HG03064 (cell line): ENCODE measurements at regions not wholly inside any gene's neighbourhood (a gene's known extent, or its start where the extent isn't known, plus 50 kb on each side); places are given as distances from the start of the nearest gene placed in this dataset.
"Not testable (repeated sequence)": the region's sequence is repeated elsewhere in the genome, so short reads cannot be mapped to it uniquely, and the experiment has no call there.

Experiments used
- ATAC-seq: cut with Tn5 transposase; IDR thresholded peaks from one replicate; pipeline ENCODE4 v1.9.1; 2021; ENCODE audit warnings: low read depth; ENCODE audit not compliant: unreplicated experiment

DNA sequence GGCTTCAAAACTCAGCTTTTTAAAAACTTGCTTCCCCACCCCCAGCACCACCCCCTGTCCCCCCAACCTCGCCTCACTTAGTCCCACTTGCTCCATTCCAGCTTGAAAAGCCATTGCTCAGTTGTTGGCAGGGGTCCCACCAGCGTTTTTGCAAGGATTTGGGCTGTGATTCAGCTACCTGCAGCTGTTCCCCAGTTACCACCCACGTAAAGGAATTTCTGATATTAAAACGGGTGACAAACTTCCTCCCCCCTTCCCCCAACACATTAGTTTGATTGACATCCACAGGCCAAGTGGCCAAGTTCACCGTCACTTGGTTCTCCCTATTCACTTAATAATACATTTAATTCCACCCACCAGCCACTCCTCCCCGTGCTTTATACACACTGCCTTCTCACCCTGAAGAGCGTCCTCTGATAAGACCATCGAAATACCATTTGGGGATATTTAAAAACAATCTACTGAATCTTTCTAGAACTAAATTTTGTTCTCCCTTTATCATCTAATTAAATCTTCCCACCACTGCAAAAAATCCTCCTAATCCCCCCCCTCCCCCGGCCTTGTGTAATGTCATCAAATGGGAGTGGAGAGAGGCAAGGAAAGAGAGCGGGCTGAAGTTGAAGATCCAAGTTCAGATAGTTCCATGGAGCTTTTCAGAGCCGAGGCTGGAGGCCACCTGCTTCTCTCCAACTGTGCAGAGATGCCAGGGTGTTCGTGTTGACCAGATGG is 55.1 kb downstream of the SOX9 start:
- ATAC-seq = no peak

DNA sequence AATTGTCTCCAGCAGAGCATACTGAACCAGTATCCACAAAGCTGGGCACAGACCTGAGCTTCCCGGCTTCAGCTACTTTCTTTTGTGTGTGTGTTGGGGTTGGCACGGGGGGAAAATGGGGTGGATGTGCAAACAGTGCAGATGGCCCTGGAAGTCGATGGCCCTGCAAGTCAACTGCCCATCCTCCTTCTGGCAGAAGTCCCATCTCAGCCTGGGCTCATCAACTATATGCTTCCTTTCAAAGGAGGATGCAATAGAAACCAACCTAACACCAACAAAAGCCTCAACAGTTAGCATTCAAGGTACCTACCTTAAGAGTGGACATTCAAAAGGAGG is 55.7 kb downstream of the SOX9 start:
- no peak for ATAC-seq

DNA sequence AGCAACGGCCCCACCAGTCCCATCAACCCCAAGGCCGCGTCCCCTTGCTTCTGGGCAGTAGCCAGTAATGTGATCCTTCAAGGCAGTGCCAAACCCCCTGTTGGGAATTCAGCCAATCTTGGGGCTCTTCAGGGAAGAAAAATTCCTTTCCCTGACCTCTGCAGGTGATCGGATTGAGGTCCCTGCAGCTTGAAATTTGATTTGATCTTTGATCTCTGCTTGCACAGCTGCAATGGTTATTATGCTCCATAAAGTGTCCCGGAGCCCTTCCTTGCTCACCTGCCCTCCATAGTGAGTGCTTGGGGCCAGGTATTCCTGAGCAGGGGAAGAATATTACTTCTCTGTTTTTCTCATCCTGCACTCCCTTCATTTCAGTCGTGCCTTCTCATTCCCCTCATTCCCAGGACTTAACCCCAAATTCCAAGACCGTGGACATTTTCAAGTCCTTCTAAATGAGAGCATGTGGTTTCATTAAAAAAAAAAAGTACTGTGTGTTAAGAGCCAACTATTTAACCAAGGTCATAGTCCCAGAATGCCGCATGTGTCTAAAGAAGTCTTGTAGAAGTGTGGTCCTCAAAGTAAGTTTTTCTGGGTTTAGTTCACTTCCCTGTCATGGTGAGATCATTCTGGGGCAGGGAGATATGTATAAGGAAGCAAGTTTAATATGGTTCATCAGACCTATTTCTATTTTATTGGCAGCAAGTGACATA is 56.3 kb downstream of the SOX9 start:
- ATAC-seq = no peak

DNA sequence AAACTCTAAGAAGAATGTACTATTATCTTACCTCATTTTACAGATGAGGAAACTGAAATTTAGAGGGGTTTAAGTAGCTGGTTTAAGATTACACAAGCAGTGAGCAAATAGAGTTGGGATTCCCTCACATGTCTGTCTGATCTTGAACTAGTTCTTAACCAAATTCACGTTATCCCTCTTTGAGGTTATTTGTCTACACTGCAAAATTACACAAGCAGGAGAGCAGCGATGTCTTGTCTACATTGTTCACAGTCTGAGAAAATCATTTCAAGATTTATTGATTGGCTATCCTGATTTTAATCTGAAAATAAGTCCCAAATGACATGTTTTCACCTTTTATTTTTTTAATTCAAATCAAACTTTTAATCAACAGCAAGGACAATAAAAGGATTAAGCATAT is 56.9 kb downstream of the SOX9 start:
- no peak for ATAC-seq

DNA sequence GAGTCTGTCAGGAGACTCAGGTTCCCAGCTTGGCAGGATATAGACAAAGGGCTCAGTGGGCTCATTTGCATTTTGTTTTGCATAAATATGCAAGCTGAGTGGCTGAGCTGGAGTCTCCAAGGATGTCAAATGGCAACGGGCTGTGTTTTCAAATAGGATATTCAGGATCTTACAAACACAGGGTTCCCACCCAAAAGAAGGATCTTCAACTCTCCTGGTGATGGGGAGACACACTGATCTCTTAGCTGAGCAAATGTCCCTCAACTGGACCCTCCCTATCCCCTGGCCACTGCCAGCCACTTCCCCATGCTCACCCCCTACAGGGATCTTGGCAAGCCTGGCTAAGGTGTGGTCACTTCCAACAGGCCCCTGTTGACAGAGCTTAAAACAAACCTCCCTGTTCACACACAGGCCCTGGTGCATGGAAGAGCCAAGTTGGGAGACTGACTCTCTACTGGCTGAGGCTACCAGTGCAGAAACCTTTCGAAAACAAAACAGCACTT is 61.6 kb downstream of the SOX9 start:
- ATAC-seq = no peak

DNA sequence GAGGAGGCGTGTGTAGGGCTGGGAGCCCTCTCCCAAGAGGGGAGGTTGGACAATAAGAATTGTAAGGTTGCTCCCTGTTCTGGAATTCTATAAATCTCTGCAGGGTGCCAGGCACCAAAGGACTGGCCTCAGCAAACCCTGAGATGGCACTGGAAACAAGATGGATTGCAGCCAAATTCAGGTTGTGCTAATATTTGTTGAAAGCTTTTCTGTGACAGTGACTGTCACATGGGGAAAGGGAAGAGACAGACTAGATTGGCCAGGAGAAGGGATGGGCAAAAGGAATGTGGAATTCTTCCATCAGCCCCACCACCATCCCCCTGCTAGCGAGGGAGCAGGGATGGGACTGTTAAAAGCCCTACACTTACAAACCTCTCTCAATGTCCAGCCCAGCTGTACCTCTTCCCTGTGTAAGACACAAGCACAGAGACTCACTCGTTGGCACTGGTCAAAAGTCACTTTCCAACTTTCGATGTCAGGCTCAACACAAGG is 62.4 kb downstream of the SOX9 start:
- ATAC-seq = no peak

DNA sequence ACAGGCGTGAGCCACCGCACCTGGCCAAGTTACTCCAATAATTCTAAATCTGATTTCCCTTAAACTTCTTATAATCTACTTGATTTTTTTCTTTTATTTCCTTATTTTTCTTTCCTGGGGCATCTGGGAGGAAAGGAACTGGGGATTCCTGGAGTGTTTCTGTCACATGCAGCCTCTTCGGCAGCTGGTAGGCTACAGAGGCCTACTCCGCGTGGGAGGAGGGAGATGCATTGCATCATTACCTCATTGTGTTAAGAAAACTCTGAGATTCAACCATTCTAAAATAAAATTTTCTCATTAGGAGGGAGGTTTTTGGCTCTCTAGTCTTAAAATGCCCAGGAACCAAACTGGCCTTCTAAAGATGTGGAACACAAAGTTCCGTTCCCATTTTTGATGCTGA is 64.0 kb downstream of the SOX9 start:
- no peak for ATAC-seq

DNA sequence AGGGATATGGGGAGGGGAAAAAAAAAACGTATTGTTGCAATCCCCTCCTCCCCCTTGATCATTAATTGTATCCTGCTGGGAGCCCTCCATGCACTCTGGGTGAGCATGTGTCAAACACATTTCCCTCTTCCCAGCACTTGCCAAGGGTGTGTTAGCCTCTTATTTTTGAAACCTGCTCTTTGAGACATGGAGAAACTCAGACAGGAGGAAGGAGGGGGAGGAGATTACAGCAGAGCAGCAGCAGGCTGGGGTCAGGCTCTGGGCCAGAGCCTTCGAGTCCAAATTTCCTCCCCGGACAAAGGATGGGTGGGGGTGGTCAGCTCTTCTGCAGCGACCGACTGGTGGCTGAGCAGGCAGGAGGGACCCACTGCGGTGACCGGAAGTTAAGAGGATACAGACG is 64.7 kb downstream of the SOX9 start:
- ATAC-seq = no peak

DNA sequence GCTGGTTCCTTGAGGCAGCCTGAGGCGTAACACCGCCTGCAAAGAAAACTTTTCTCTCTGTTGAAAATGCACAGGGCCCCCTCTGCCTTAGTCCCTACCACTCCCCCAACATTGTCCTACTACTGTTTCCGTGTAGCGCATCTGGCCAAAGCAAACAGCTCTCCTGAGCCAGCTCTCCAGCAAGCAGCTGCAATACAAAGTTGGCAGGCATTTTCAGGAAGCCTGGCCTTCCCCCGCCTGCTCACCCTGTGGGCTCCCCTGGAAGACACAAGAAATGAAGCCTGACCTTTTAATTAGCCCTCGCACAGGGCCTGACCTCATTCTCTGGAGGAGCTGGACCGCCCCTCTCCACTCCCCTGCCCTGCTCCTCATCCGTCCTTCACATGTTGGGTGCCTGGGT is 66.7 kb downstream of the SOX9 start:
- ATAC-seq = no peak

DNA sequence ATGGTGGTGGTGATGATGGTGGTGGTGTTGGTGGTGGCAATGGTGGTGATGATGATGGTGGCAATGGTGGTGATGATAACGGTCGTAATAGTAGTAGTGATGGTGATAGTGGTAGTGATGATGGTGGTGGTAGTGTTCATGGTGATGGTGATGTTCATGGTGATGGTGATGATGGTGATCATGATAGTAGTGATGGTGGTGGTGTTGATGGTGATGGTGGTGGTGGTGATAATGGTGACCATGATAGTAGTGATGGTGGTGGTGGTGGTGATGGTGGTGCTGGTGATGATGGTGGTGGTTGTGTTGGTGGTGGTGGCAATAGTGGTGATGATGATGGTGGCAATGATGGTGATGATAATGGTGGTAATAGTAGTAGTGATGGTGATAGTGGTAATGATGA is 68.0 kb downstream of the SOX9 start:
- no peak for ATAC-seq

DNA sequence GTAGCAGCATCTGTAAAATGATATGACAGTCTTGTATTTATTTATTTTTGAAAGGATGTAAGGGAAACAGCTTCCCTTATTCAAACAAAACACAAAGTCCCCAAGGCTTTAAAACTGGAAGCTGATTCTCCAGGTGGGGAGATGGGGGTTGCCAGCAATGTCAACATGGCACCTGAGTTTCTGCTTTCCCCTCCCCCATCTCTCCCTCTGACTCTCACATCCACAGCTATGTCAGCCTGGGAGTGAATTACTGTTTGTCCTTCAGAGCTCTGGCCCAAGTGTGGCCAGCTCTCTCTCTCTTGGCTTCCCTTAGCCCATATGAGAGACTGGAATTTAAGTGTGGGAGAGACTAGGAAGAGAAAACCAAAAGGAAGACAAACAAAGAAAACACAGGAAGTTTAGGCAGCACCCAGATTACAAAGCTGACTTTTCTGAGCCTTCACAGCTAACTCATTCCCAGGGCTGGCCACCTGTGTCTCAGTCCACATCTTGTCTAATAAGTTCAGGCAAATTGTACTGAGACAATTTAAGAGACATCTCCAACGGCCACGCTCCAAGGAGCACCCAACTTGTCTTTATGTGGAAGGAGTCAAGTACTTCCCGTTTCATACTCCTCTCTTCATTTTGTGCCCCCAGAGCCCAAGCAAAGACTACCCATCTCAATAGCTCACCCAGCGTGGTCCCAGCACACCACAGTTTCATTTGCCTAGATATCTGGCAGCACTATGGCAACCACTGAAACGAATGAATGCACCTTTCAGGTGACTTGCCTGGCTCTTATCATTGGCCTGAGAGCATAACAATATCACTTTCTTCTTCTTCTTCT is 69.2 kb downstream of the SOX9 start:
- ATAC-seq = no peak

DNA sequence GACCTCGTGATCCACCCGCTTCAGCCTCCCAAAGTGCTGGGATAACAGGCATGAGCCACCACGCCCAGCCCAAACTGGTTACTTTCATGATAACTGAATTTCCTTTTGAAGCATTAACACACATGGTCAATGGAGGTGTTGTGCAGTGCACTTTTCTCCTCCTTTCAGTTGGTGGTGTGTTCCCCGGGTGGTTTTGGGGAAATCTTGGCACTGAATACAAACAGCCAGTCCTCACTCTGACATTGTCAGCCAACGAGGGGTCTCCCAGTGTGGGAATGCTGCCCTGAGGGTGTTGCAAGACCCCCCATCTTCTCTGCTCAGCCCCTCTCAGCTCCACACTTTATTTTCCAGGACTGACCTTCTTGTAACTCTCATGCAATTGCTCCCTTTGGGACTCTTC is 70.5 kb downstream of the SOX9 start:
- ATAC-seq = no peak

DNA sequence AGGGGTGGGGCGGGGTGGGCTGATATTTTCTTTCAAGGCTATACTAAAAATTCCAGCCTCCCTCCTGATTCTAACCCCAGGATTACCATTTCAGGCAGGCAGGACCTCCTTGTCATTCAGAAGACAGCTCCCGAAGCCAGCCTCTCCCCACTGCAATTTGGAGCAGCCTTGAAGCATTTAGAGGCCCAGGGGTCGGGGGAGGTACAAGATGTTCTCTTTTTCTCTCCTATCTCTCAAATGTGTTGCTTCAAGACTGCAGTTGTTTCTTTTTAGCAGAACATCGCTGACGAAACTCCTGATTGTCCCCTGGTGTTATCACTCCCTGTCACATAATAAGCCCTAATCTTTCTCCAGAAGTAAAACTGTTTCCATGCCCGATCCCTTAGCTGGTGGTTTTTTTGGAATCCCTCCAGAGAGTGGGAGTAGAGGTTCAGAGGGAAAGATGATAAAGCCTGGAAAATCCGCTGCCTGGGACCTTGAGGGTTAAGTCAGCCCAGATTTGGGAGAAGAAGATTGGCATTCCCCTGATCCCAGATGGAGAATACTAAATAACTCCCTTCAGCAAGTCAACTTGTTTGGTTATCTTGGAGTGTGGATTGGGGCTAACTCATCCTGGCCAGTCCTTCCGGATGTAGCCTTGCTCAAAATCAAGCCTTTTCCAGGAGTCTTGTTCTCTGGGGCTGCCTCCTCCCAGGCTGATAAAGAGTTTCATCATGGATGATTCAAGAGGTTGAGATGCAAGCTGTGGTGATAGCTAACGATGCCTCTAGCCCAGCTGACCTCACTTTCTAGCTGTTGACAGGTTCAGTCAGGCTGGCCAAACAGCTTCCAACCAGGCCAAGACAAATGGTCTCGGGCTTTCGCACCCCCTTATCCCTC is 71.3 kb downstream of the SOX9 start:
- no peak for ATAC-seq

DNA sequence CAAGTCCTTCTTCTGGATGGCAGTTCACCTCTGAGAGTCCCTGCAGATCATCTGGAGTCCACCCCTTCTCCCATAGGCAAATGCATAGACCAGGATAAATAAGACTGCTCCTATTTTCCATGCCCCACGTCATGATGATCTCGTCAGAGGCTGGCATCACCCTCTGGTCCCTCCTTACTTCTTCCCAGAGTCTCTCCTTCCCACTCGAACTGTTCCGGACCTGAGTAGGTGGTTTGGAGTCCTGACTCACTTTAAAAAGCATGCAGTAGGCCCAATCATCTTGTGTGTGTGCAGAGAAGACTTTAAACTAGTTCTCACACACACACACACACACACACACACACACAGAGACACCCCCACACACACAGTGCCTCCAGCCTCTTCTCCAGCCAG is 72.0 kb downstream of the SOX9 start:
- no peak for ATAC-seq

DNA sequence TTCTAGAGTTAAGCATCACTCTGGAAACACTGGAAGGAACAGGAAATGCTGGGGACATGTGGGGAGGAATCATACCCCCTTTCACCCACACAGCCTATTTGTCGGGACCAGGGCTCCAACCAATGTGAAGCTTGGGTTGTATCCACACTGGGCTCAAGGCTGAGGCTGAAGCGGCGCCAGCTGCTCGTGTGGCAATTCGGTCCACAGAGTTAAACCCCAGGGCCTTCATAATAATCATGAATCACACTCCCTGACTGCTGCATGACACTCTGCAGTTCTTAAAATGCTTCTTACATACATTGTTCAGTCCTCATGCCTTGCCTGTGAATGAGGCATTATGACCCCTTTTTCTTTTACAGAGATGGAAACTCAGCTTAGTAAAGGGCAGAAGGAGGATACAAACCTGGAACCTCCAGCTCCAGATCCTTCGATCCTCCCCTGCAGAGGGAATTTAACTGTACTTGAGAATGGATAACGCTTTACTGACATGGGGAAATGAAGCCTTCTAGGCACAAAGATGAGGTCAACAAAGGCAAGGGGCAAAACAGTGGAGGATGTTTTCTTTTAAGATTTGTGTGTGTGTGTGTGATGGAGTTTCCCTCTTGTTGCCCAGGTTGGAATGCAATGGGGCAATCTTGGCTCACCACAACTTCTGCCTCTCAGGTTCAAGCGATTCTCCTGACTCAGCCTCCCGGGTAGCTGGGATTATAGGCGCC is 72.7 kb downstream of the SOX9 start:
- ATAC-seq = no peak

DNA sequence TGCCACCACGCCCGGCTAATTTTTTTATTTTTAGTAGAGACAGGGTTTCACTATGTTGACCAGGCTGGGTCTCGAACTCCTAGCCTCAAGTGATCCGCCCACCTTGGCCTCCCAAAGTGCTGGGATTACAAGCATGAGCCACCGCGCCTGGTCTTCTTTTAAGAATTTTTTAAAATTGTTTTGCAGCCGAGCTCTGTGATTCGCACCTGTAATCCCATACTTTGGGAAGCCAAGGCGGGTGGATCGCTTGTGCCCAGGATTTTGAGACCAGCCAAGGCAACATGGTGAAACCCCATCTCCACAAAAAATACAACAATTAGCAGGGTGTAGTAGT is 73.3 kb downstream of the SOX9 start:
- not testable (repeated sequence) for ATAC-seq

DNA sequence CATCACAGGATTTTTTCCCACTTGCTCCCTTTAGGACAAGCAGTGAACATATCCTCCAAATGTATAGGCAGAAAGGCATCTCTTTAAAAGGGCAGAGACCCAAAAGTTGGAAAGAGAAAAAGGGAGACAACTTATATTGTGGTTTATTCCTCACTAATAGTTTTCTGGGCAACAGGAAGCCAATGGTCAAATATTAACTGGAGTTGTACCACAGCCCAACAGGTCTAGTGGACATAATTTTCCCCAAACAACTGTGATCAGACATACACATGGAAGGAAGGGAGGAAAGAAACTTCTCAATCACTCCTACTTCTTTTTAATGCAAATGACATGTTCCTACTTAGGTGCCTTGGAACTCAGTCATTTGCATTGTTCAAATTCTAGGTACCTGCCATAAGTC is 78.4 kb downstream of the SOX9 start:
- no peak for ATAC-seq

DNA sequence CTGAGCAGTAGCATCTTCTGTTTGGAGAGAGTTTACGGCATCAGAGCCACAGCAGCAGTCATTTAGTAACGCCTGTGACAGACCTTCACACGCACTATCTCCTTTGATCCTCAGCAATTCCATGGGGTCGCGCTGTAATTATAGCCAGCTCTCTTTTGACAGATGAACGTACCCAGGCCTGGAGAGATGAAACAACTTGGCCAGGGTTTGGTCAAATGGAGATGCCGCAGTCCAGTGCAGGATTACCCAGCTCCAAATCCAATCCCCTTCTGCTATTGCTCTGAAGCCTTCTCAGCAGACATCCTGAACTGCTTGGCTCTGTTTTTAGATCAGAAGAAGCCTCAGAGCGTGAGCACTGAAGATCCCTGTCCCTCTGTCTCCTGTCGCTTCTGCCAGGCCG is 83.9 kb downstream of the SOX9 start:
- no peak for ATAC-seq

DNA sequence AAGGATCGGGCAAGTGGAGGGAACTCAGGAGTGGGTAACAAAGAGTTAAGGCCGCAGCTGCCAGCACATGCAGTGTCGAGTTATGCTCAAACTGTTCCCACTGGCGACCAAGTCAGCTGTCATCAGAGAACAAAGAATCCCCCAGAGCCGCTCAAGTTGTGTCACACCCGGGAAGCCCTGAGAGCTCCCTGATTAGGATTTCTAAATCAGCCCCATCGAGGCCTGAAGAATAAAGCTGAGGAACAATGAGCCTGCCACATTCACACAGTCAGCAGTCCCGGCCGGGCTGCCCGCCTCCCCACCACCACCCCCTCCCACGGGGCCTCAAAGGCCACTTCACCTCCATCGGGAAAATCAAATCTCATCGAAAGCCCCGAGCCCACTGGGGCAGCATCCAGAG is 84.5 kb downstream of the SOX9 start:
- ATAC-seq = no peak

DNA sequence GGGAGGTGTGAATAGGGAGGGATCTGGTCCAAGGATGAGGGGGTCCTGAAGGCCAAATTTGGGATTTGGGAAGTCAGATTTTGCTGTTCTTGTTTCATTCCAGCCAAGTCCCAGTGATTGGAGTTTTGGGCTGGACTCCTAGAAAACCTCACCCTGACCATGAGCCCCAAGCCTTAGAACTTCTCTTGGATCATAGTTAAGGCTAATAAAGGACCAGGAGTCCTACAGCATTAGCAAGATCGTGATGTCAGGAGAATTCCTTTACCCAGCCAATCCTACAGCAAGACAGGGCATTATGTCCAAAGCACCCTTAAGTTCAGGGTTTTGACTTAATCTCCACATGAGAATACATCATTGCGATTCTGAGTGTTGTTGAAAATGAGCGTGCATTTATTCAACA is 85.0 kb downstream of the SOX9 start:
- ATAC-seq = no peak
